Esophagus muscularis mucosa (tissue), 3 donors: ENCODE measurements at regions not wholly inside any gene's neighbourhood (a gene's known extent, or its start where the extent isn't known, plus 50 kb on each side); places are given as distances from the start of the nearest gene placed in this dataset.

Experiments used
- POLR2AphosphoS5 ChIP-seq, 2 donors: sonication (generic); formaldehyde crosslinking; IDR thresholded peaks; one replicate each; pipeline ENCODE4 v1.6.1; 2017; ENCODE audit warnings: antibody characterized with exemption in 2 of 2
- TF ChIP-seq, protein P1 (sequence below), 3 experiments: fragments of 200-600 bp in 2 of 3; fragments of 450-650 bp in 1 of 3; sonication (generic) in 2 of 3; IDR thresholded peaks; one replicate each; pipeline ENCODE4 v1.5.1; 2017 to 2019; ENCODE audit warnings: antibody characterized with exemption in 3 of 3, mild to moderate bottlenecking in 2 of 3, moderate library complexity in 1 of 3

DNA sequence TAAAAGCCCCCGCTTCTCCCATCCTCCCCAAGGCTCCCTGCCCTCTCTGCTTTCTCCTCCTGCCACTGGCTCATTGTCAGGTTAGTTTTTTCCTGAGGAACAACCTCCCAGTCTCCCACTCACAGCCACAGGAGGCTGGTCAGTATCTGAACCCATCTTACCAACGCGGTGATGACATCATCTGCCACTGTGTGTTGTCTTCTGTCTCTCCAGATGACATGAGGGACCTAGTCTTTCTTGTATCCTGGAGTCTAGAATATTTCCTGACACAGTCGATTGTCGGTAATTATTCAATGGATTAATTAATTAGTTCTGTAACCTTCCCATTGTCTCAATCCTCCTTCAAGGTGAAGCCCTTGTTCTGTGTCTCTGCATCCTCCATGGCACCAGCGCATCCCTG, 290.2 kb downstream of the GALR1 start:
- TF ChIP-seq, protein P1, sequence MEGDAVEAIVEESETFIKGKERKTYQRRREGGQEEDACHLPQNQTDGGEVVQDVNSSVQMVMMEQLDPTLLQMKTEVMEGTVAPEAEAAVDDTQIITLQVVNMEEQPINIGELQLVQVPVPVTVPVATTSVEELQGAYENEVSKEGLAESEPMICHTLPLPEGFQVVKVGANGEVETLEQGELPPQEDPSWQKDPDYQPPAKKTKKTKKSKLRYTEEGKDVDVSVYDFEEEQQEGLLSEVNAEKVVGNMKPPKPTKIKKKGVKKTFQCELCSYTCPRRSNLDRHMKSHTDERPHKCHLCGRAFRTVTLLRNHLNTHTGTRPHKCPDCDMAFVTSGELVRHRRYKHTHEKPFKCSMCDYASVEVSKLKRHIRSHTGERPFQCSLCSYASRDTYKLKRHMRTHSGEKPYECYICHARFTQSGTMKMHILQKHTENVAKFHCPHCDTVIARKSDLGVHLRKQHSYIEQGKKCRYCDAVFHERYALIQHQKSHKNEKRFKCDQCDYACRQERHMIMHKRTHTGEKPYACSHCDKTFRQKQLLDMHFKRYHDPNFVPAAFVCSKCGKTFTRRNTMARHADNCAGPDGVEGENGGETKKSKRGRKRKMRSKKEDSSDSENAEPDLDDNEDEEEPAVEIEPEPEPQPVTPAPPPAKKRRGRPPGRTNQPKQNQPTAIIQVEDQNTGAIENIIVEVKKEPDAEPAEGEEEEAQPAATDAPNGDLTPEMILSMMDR (IDR thresholded peaks at IDR 0.05) = no peak
- TF ChIP-seq POLR2AphosphoS5 (IDR thresholded peaks at IDR 0.05) = no peak
